Osteoblast (primary cell): ENCODE measurements at regions not wholly inside any gene's neighbourhood (a gene's known extent, or its start where the extent isn't known, plus 50 kb on each side); places are given as distances from the start of the nearest gene placed in this dataset.

ENCODE experiments used
- DNase-seq: peaks from one replicate; pipeline ENCODE4 v3.0.0; 2011; ENCODE audit warnings: low spot score, mixed read lengths; ENCODE audit not compliant: insufficient read length; ENCODE audit errors: missing footprints
- H2AFZ ChIP-seq: 2 replicates; pipeline ENCODE4 v1.6.0; 2011; ENCODE audit warnings: mild to moderate bottlenecking, low read length
- H3K27ac ChIP-seq: 2 replicates; pipeline ENCODE4 v1.5.1; 2011; ENCODE audit warnings: mild to moderate bottlenecking, low read depth, low read length, moderate library complexity
- H3K27me3 ChIP-seq: 2 replicates; pipeline ENCODE4 v1.6.0; 2012; ENCODE audit warnings: mild to moderate bottlenecking, control low read depth, inconsistent platforms, low read length, moderate library complexity; ENCODE audit not compliant: insufficient read depth
- H3K36me3 ChIP-seq: 2 replicates; pipeline ENCODE4 v1.5.1; 2011; ENCODE audit warnings: mild to moderate bottlenecking, low read length, control low read depth, moderate library complexity; ENCODE audit not compliant: insufficient read depth
- H3K4me1 ChIP-seq: 2 replicates; pipeline ENCODE4 v1.5.1; 2011; ENCODE audit warnings: mild to moderate bottlenecking, low read length, control low read depth, moderate library complexity; ENCODE audit not compliant: insufficient read depth
- H3K4me2 ChIP-seq: 2 replicates; pipeline ENCODE4 v1.6.0; 2011; ENCODE audit warnings: mild to moderate bottlenecking, low read length; ENCODE audit not compliant: insufficient read depth
- H3K4me3 ChIP-seq: fragments of 200-600 bp; sonication (generic); 3 replicates; pipeline ENCODE4 v1.5.1; 2012; ENCODE audit warnings: mild to moderate bottlenecking, low read length, inconsistent platforms; ENCODE audit not compliant: insufficient read depth
- H3K79me2 ChIP-seq: 2 replicates; pipeline ENCODE4 v1.6.0; 2012; ENCODE audit warnings: mild to moderate bottlenecking, low read length, control low read depth, inconsistent platforms; ENCODE audit not compliant: insufficient read depth
- H3K9me3 ChIP-seq: 2 replicates; pipeline ENCODE4 v1.5.1; 2011; ENCODE audit warnings: low read depth, low read length, control low read depth
- H4K20me1 ChIP-seq: 2 replicates; pipeline ENCODE4 v1.6.0; 2012; ENCODE audit warnings: mild to moderate bottlenecking, low read length, control low read depth; ENCODE audit not compliant: insufficient read depth
- CTCF ChIP-seq: IDR thresholded peaks from 2 replicates; pipeline ENCODE4 v1.5.1; 2011; ENCODE audit warnings: mild to moderate bottlenecking, low read depth, low read length, moderate library complexity; ENCODE audit errors: extremely low read depth

- Histone ChIP-seq H3K27ac (no peak overlapping the region), H3K4me3 (no peak overlapping the region), H2AFZ (no peak overlapping the region), H3K79me2 (no peaks in the 10 kb centered on the region), H3K4me1 (peaks cover 12% of the 10 kb centered on the region), H3K27me3 (no peaks in the 10 kb centered on the region), H4K20me1 (no peaks in the 10 kb centered on the region), H3K9me3 (peaks cover 7% of the 10 kb centered on the region), H3K4me2 (no peak overlapping the region), H3K36me3 (peaks cover 6% of the 10 kb centered on the region)
- no peak for TF ChIP-seq CTCF
- peak; percentile 74 for DNase-seq
Measured at GRCh38 chr9:129505270-129505902, 115.5 kb downstream of the C9orf50 start.

- TF ChIP-seq CTCF: no peak
- H3K79me2 ChIP-seq: no peaks in the 10 kb centered on the region
Measured at GRCh38 chr9:129504404-129504803, 116.5 kb downstream of the C9orf50 start.

GRCh38 chr9:129501771-129502319 lies 119.1 kb downstream of the C9orf50 start:
- peak; percentile 76 for DNase-seq
- Histone ChIP-seq H3K36me3 (peaks cover 6% of the 10 kb centered on the region), H3K4me3 (no peak overlapping the region), H4K20me1 (no peaks in the 10 kb centered on the region), H3K27ac (no peak overlapping the region), H3K9me3 (no peaks in the 10 kb centered on the region), H3K4me1 (peaks cover 22% of the 10 kb centered on the region), H2AFZ (no peak overlapping the region), H3K27me3 (no peaks in the 10 kb centered on the region), H3K4me2 (no peak overlapping the region), H3K79me2 (peaks cover 7% of the 10 kb centered on the region)
- TF ChIP-seq CTCF: no peak

More at GRCh38 chr9:129504404-129504803, 116.5 kb downstream of the C9orf50 start:
- Histone ChIP-seq H3K27ac (no peak overlapping the region), H3K4me1 (peaks cover 14% of the 10 kb centered on the region), H3K36me3 (peaks cover 6% of the 10 kb centered on the region), H3K4me3 (no peak overlapping the region), H3K27me3 (no peaks in the 10 kb centered on the region), H2AFZ (no peak overlapping the region), H3K4me2 (no peak overlapping the region), H3K9me3 (no peaks in the 10 kb centered on the region), H4K20me1 (no peaks in the 10 kb centered on the region)
- no peak for DNase-seq

GRCh38 chr9:129500863-129501770 lies 119.8 kb downstream of the C9orf50 start:
- H3K27me3 ChIP-seq: no peaks in the 10 kb centered on the region
- peak overlapping the region; percentile 61 for H3K27ac ChIP-seq
- peak; percentile 74 for DNase-seq
- peaks cover 6% of the 10 kb centered on the region for H3K36me3 ChIP-seq
- peaks cover 7% of the 10 kb centered on the region for H3K79me2 ChIP-seq
- no peaks in the 10 kb centered on the region for H3K9me3 ChIP-seq
- peaks cover 24% of the 10 kb centered on the region for H3K4me1 ChIP-seq
- H3K4me2 ChIP-seq: no peak overlapping the region
- no peaks in the 10 kb centered on the region for H4K20me1 ChIP-seq
- TF ChIP-seq CTCF: no peak
- no peak overlapping the region for H2AFZ ChIP-seq
- no peak overlapping the region for H3K4me3 ChIP-seq
